Upper lobe of right lung (tissue), 1 donor: ENCODE measurements at regions not wholly inside any gene's neighbourhood (a gene's known extent, or its start where the extent isn't known, plus 50 kb on each side); places are given as distances from the start of the nearest gene placed in this dataset.

ENCODE experiments used
- ATAC-seq: fragments of 200-7000 bp; cut with Tn5 transposase; one replicate; pipeline ENCODE4 v1.9.1; 2020; ENCODE audit warnings: mild to moderate bottlenecking, moderate library complexity
- DNase-seq: peaks from one replicate; pipeline ENCODE4 v3.0.0-alpha.2; 2020
- H3K27ac ChIP-seq: fragments of 200-600 bp; one replicate; pipeline ENCODE4 v1.8.0; 2022
- H3K27me3 ChIP-seq: fragments of 200-600 bp; one replicate; pipeline ENCODE4 v1.8.0; 2022; ENCODE audit warnings: mild to moderate bottlenecking
- H3K36me3 ChIP-seq: fragments of 200-600 bp; one replicate; pipeline ENCODE4 v1.8.0; 2022
- H3K4me1 ChIP-seq: fragments of 200-600 bp; one replicate; pipeline ENCODE4 v1.8.0; 2022
- H3K4me3 ChIP-seq: fragments of 200-600 bp; one replicate; pipeline ENCODE4 v1.8.0; 2022; ENCODE audit warnings: mild to moderate bottlenecking
- H3K9me3 ChIP-seq: fragments of 200-600 bp; one replicate; pipeline ENCODE4 v1.8.0; 2022
- intact Hi-C: fragments of 100-400 bp; cut with DNase I; formaldehyde crosslinking; loops from one replicate; pipeline ENCODE4 v1.11.0; 2022
- TF ChIP-seq, protein P1 (sequence below): fragments of 200-600 bp; IDR thresholded peaks from one replicate; pipeline ENCODE4 v1.8.0; 2022; ENCODE audit warnings: antibody characterized with exemption
- donor health status: DM: no; HTN: yes; CAD: no; lungs with severe emphysema.

DNA sequence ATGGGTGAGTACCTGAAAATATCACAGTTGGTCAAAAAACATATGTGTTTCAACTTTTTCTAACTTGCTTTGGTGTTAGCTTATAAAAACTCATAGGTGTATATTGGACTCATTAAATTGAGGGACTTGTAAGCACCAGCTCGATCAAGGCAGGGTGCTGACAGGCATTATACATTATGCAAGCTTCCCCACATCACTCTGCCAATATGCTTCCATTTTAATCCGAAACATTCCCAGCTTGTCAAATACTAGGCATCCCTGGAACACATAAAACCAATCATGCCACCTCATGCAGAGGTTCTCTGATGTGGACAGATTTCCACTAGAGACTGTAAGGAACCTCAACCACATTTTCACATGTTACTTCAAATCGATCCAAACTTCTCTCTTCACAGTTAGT, 187.3 kb upstream of the NT5E start:
- no peak overlapping the region for H3K27ac ChIP-seq
- no peak overlapping the region for H3K4me3 ChIP-seq
- H3K36me3 ChIP-seq, result no peaks in the 10 kb centered on the region
- no peaks in the 10 kb centered on the region for H3K9me3 ChIP-seq
- ATAC-seq (no peak), DNase-seq (no peak)
- H3K27me3 ChIP-seq, result no peaks in the 10 kb centered on the region
- TF ChIP-seq, protein P1, sequence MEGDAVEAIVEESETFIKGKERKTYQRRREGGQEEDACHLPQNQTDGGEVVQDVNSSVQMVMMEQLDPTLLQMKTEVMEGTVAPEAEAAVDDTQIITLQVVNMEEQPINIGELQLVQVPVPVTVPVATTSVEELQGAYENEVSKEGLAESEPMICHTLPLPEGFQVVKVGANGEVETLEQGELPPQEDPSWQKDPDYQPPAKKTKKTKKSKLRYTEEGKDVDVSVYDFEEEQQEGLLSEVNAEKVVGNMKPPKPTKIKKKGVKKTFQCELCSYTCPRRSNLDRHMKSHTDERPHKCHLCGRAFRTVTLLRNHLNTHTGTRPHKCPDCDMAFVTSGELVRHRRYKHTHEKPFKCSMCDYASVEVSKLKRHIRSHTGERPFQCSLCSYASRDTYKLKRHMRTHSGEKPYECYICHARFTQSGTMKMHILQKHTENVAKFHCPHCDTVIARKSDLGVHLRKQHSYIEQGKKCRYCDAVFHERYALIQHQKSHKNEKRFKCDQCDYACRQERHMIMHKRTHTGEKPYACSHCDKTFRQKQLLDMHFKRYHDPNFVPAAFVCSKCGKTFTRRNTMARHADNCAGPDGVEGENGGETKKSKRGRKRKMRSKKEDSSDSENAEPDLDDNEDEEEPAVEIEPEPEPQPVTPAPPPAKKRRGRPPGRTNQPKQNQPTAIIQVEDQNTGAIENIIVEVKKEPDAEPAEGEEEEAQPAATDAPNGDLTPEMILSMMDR, result no peak
- intact Hi-C loops, result no loop called here
- H3K4me1 ChIP-seq, result no peaks in the 10 kb centered on the region

DNA sequence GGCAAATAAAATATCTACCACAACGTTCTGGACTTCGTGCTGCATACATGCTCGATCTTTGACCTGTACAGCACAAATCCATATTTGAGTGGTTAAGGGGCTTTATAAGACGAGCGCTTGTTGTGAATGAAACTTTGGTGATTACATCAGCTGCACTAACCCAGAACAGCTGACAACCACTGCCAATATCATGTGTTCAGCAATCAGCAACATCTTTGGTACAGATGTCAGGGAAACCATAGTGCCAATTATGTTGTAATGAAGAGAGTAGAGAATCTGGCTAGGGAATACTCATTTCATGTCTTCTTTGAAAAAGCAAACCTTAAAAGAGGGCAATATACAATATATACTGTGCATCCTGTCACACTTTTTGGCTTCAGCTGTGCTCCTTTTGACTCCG, 188.6 kb upstream of the NT5E start:
- TF ChIP-seq, protein P1, result no peak
- ATAC-seq (no peak), DNase-seq (no peak)
- Histone ChIP-seq H3K27ac (no peak overlapping the region), H3K27me3 (no peaks in the 10 kb centered on the region), H3K36me3 (no peaks in the 10 kb centered on the region), H3K4me3 (no peak overlapping the region), H3K4me1 (no peaks in the 10 kb centered on the region), H3K9me3 (no peaks in the 10 kb centered on the region)
- intact Hi-C loops, result no loop called here

DNA sequence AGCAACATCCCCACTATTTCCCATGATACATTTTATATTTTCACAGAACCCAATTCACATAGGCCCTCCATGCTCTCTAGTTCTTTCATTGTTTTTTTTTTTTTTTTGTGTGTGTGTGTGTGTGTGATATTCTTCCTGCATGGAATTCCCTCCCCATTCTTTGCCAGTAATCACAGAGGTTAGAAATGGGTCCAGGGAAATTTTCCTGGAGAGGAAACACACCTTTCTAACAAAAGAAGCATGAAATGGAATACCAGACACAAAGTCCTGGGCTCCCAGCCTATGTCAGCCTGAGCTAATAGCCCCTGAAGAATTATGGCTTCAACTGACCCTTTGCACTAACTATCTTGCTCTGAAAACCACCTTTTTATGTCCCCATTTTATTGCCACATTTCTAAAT, 194.2 kb upstream of the NT5E start:
- Histone ChIP-seq H3K27me3 (no peaks in the 10 kb centered on the region), H3K36me3 (no peaks in the 10 kb centered on the region), H3K9me3 (no peaks in the 10 kb centered on the region), H3K4me3 (no peak overlapping the region), H3K4me1 (no peaks in the 10 kb centered on the region), H3K27ac (no peak overlapping the region)
- no peak for ATAC-seq
- intact Hi-C loops, result no loop called here
- TF ChIP-seq, protein P1, result no peak
- no peak for DNase-seq

DNA sequence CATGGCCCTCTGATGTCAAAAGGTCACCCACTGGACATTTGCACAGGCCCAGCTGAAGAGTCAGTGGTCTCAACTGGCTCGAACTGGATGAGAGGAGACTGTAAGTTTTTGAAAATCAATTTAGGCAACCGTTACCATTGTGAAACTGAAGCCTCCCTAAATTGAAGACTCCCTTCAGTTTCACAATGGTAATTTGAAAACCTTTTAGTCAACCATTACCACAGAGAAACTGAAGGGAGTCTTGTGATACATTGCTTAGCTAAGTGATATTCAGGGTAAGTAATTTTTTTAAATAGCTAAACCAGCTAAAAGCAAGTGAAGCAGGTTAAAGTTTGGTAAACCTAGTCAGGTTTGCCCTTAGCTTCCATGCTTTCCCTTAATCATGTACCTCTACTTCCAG, 197.3 kb upstream of the NT5E start:
- TF ChIP-seq, protein P1, result no peak
- no peak for ATAC-seq

DNA sequence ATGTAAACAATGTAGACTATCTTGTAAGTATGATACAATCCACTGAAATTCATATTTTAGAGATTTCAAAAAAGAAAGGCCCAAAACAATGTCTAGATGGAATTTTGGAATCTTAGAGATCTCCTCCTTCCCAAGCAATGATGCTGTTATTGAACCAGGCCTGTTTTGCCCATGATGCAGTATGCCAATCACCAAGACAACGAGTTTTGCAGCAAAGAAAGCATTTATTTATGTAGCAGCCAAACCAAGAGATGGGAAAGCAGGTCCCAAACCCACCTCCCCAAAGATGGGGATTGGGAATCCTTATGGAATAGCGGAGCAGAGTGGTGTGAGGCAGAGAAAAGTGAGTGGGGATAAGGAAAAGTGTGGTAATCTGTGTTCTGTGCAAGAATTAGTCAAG, 197.8 kb upstream of the NT5E start:
- intact Hi-C loops, result no loop called here
- Histone ChIP-seq H3K27ac (no peak overlapping the region), H3K27me3 (no peaks in the 10 kb centered on the region), H3K36me3 (no peaks in the 10 kb centered on the region), H3K4me3 (no peak overlapping the region), H3K9me3 (no peaks in the 10 kb centered on the region), H3K4me1 (no peaks in the 10 kb centered on the region)
- TF ChIP-seq, protein P1, result no peak
- no peak for DNase-seq
- no peak for ATAC-seq

More for the DNA sequence above, 197.3 kb upstream of the NT5E start:
- intact Hi-C loops, result no loop called here
- no peak for DNase-seq
- H3K4me3 ChIP-seq, result no peak overlapping the region
- H3K9me3 ChIP-seq, result no peaks in the 10 kb centered on the region
- no peaks in the 10 kb centered on the region for H3K36me3 ChIP-seq
- no peak overlapping the region for H3K27ac ChIP-seq
- no peaks in the 10 kb centered on the region for H3K27me3 ChIP-seq
- no peaks in the 10 kb centered on the region for H3K4me1 ChIP-seq

DNA sequence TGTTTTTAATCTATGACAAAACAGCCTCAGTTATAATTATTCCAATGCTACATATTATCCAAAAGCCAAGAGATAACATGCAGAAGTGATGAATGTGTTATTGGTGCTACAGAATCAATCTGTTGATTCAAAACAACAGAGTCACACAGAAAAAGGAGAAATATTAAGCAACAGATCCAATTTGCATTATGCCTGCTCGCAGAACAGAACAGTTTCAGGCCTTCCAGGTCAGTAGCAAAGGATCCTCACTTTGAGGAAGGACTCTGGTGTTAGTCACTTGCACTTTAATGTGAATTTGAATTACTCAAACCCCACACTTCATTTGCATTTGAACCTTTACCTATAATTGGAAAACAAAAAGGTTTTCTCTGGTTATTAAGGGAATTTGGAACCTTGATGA, 198.6 kb upstream of the NT5E start:
- ATAC-seq (no peak), DNase-seq (no peak)
- intact Hi-C loops, result no loop called here

More for the DNA sequence above, 198.6 kb upstream of the NT5E start:
- Histone ChIP-seq H3K27me3 (no peaks in the 10 kb centered on the region), H3K9me3 (no peaks in the 10 kb centered on the region), H3K4me3 (no peak overlapping the region), H3K27ac (no peak overlapping the region), H3K36me3 (no peaks in the 10 kb centered on the region), H3K4me1 (no peaks in the 10 kb centered on the region)
- TF ChIP-seq, protein P1, result no peak
